A673 (cell line): ENCODE measurements at regions not wholly inside any gene's neighbourhood (a gene's known extent, or its start where the extent isn't known, plus 50 kb on each side); places are given as distances from the start of the nearest gene placed in this dataset.

Experiments used
- BruUV-seq: library from RNA; stranded (reverse); fragments of 400-500 nt; replicated peaks from 2 replicates; lab custom pipeline; 2021; lab: Mats Ljungman, UMichigan
- CTCF ChIA-PET: fragments of 300-600 bp; sonication (Branson Sonifier 250); formaldehyde crosslinking; loops from one replicate; lab custom pipeline; 2022; ENCODE audit warnings: antibody characterized with exemption; lab: Charles Lee
- POLR2A ChIA-PET: fragments of 300-600 bp; sonication (Branson Sonifier 250); formaldehyde crosslinking; loops from one replicate; lab custom pipeline; 2022; ENCODE audit warnings: antibody characterized with exemption; ENCODE audit not compliant: low non-redundant PET; lab: Charles Lee
- DNase-seq: peaks from one replicate; pipeline ENCODE4 v3.0.0-alpha.2; 2015; ENCODE audit warnings: low spot score
- H3K27ac ChIP-seq: fragments of 200-600 bp; sonication (generic); 2 replicates; pipeline ENCODE4 v1.5.1; 2016; ENCODE audit warnings: mixed run types, low read depth, mild to moderate bottlenecking, mixed read lengths, antibody characterized with exemption, low read length; ENCODE audit not compliant: poor library complexity, severe bottlenecking
- H3K27me3 ChIP-seq: fragments of 200-600 bp; sonication (generic); replicated peaks from 2 replicates; pipeline ENCODE4 v1.6.1; 2017; ENCODE audit warnings: mixed run types, low read depth, mild to moderate bottlenecking, mixed read lengths, antibody characterized with exemption, low read length; ENCODE audit not compliant: insufficient read depth, poor library complexity
- H3K36me3 ChIP-seq: fragments of 200-600 bp; sonication (generic); 2 replicates; pipeline ENCODE4 v1.6.1; 2016; ENCODE audit warnings: mixed run types, mild to moderate bottlenecking, mixed read lengths, antibody characterized with exemption, low read length; ENCODE audit not compliant: insufficient read depth, poor library complexity, severe bottlenecking
- H3K4me1 ChIP-seq: fragments of 200-600 bp; sonication (generic); 2 replicates; pipeline ENCODE4 v1.6.1; 2017; ENCODE audit warnings: mixed run types, mild to moderate bottlenecking, mixed read lengths, antibody characterized with exemption, low read length; ENCODE audit not compliant: insufficient read depth, poor library complexity, severe bottlenecking
- H3K4me3 ChIP-seq: fragments of 200-600 bp; sonication (generic); 2 replicates; pipeline ENCODE4 v1.5.1; 2016; ENCODE audit warnings: low read depth, mixed run types, mild to moderate bottlenecking, mixed read lengths, low read length; ENCODE audit not compliant: poor library complexity, severe bottlenecking
- H3K9me3 ChIP-seq: fragments of 200-600 bp; sonication (generic); 2 replicates; pipeline ENCODE4 v1.6.1; 2016; ENCODE audit warnings: mixed run types, low read depth, mild to moderate bottlenecking, mixed read lengths, antibody characterized with exemption, low read length; ENCODE audit not compliant: poor library complexity, severe bottlenecking
- EZH2 ChIP-seq: fragments of 200-600 bp; sonication (generic); IDR thresholded peaks from 2 replicates; pipeline ENCODE4 v1.6.1; 2017; ENCODE audit warnings: borderline replicate concordance, low read depth, mild to moderate bottlenecking, mixed read lengths, antibody characterized with exemption, low read length; ENCODE audit not compliant: poor library complexity, severe bottlenecking
- intact Hi-C: fragments of 100-400 bp; cut with micrococcal nuclease; formaldehyde crosslinking; loops from one replicate; pipeline ENCODE4 v1.10.0; 2022; ENCODE audit not compliant: unreplicated experiment
- TF ChIP-seq, protein P1 (sequence below): fragments of 300-800, 200-600 bp; sonication (generic); conservative IDR thresholded peaks from 2 replicates; pipeline ENCODE4 v1.5.1; 2017; ENCODE audit warnings: low read depth, mild to moderate bottlenecking, antibody characterized with exemption, low read length, moderate library complexity, mixed read lengths

DNA sequence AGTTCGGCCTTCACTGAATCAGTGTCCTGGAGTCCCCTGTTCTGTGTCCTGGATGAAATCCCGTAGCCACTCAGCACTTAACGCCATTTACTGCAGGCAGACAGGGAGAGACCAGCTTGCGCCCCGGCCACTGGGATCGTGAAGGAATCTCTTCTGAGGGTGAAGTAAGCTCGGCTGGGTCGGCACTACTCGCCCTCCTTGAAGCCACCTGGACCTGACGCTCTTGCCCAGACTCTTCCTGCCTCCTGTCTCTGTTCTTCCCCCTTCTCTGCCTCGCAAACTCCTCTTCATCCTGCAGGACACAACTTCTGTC is 99.9 kb upstream of the ZBTB40 start:
- Histone ChIP-seq H3K27ac (no peak overlapping the region), H3K9me3 (peaks cover 5% of the 10 kb centered on the region), H3K4me1 (peaks cover 14% of the 10 kb centered on the region), H3K27me3 (no peaks in the 10 kb centered on the region), H3K36me3 (no peaks in the 10 kb centered on the region), H3K4me3 (no peak overlapping the region)
- intact Hi-C loops, result no loop called here
- ChIA-PET CTCF (no interaction called here), POLR2A (no interaction called here)
- no peak for DNase-seq
- TF ChIP-seq, protein P1, sequence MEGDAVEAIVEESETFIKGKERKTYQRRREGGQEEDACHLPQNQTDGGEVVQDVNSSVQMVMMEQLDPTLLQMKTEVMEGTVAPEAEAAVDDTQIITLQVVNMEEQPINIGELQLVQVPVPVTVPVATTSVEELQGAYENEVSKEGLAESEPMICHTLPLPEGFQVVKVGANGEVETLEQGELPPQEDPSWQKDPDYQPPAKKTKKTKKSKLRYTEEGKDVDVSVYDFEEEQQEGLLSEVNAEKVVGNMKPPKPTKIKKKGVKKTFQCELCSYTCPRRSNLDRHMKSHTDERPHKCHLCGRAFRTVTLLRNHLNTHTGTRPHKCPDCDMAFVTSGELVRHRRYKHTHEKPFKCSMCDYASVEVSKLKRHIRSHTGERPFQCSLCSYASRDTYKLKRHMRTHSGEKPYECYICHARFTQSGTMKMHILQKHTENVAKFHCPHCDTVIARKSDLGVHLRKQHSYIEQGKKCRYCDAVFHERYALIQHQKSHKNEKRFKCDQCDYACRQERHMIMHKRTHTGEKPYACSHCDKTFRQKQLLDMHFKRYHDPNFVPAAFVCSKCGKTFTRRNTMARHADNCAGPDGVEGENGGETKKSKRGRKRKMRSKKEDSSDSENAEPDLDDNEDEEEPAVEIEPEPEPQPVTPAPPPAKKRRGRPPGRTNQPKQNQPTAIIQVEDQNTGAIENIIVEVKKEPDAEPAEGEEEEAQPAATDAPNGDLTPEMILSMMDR, result no peak
- TF ChIP-seq EZH2, result no peak
- no TSS peak for BruUV-seq

DNA sequence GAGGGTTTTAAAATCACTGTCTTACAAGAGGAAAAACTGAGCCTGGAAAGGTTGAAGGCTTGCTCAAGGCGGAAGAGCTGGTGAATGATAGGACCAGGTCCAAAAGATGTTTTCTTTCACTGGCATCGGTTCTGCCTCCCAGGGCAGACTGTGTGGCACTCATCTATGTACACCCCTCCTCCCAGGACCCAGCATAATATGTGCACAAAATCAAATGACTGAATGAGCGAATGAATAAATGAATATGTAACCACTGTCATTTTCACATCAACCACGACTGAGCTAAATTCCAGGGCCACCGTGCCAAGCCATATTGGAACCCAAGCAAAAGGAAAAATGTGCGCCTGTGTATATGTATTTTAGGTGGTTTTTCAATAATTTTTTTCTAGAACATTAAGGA is 99.3 kb upstream of the ZBTB40 start:
- Histone ChIP-seq H3K4me1 (peaks cover 14% of the 10 kb centered on the region), H3K27ac (no peak overlapping the region), H3K9me3 (peaks cover 5% of the 10 kb centered on the region), H3K36me3 (no peaks in the 10 kb centered on the region), H3K4me3 (no peak overlapping the region), H3K27me3 (no peaks in the 10 kb centered on the region)
- no peak for TF ChIP-seq EZH2
- TF ChIP-seq, protein P1, result no peak
- CTCF ChIA-PET, result no interaction called here
- DNase-seq, result no peak
- no TSS peak for BruUV-seq
- POLR2A ChIA-PET, result no interaction called here
- intact Hi-C loops, result no loop called here

DNA sequence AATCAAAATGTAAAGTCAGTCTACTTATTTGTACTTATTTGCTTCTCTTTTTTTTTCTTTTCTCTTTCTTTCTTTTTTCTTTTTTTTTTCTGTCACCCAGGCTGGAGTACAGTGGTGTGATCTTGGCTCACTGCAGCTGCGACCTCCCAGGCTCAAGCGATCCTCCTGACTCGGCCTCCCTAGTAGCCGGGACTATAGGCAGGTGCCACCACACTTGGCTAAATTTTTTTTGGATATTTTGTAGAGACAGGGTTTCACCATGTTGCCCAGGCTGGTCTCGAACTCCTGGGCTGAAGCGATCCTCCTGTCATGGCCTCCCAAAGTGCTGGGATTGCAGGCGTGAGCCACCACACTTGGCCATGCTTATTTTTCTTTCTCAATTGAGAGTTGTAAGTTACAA is 98.8 kb upstream of the ZBTB40 start:
- Histone ChIP-seq H3K27me3 (no peaks in the 10 kb centered on the region), H3K9me3 (peaks cover 5% of the 10 kb centered on the region), H3K4me1 (peaks cover 14% of the 10 kb centered on the region), H3K36me3 (no peaks in the 10 kb centered on the region), H3K4me3 (no peak overlapping the region), H3K27ac (no peak overlapping the region)
- intact Hi-C loops, result no loop called here
- BruUV-seq, result no TSS peak
- ChIA-PET POLR2A (no interaction called here), CTCF (interaction anchor here (0.6 kb wide), 1 partner anchor 865 kb away, joined by 3 read pairs; no protein-coding TSS in a partner anchor)
- DNase-seq, result no peak
- no peak for TF ChIP-seq EZH2
- TF ChIP-seq, protein P1, result no peak
